RKO (cell line): ENCODE measurements at regions not wholly inside any gene's neighbourhood (a gene's known extent, or its start where the extent isn't known, plus 50 kb on each side); places are given as distances from the start of the nearest gene placed in this dataset.

ENCODE experiments used
- DNase-seq: peaks from one replicate; pipeline ENCODE4 v3.0.0-alpha.2; 2016; ENCODE audit warnings: low spot score

GRCh38 chr6:14857001-14857400 lies 388.9 kb upstream of the JARID2 start:
- DNase-seq: no peak

GRCh38 chr6:14857501-14857900 lies 388.4 kb upstream of the JARID2 start:
- DNase-seq: no peak

GRCh38 chr6:14858808-14859207 lies 387.1 kb upstream of the JARID2 start:
- no peak for DNase-seq

- no peak for DNase-seq
These were observed 385.1 kb upstream of the JARID2 start for GRCh38 chr6:14860774-14861173.

GRCh38 chr6:14861491-14861943 lies 384.4 kb upstream of the JARID2 start:
- DNase-seq: no peak

GRCh38 chr6:14862845-14863244 lies 383.0 kb upstream of the JARID2 start:
- DNase-seq: no peak

- DNase-seq: no peak
These were observed 381.7 kb upstream of the JARID2 start for GRCh38 chr6:14863902-14864850.

- no peak for DNase-seq
These were observed 380.3 kb upstream of the JARID2 start for GRCh38 chr6:14865531-14866100.

- DNase-seq: no peak
These were observed 378.1 kb upstream of the JARID2 start for GRCh38 chr6:14867802-14868201.

- no peak for DNase-seq
These were observed 374.6 kb upstream of the JARID2 start for GRCh38 chr6:14871221-14871620.

- no peak for DNase-seq
These were observed 372.8 kb upstream of the JARID2 start for GRCh38 chr6:14873101-14873500.

GRCh38 chr6:14873781-14874441 lies 372.0 kb upstream of the JARID2 start:
- DNase-seq: no peak

- no peak for DNase-seq
These were observed 370.8 kb upstream of the JARID2 start for GRCh38 chr6:14874975-14875480.

GRCh38 chr6:14875481-14876063 lies 370.3 kb upstream of the JARID2 start:
- DNase-seq: no peak

GRCh38 chr6:14876778-14877613 lies 368.9 kb upstream of the JARID2 start:
- DNase-seq: peak; percentile 36

GRCh38 chr6:14877758-14878157 lies 368.1 kb upstream of the JARID2 start:
- DNase-seq: no peak

- no peak for DNase-seq
These were observed 365.8 kb upstream of the JARID2 start for GRCh38 chr6:14880052-14880451.

- no peak for DNase-seq
These were observed 365.2 kb upstream of the JARID2 start for GRCh38 chr6:14880677-14881076.

- DNase-seq: no peak
These were observed 364.5 kb upstream of the JARID2 start for GRCh38 chr6:14881398-14881797.

GRCh38 chr6:14882394-14883026 lies 363.4 kb upstream of the JARID2 start:
- no peak for DNase-seq

GRCh38 chr6:14883921-14884320 lies 361.9 kb upstream of the JARID2 start:
- no peak for DNase-seq
